ENCODE measurements at regions not wholly inside any gene's neighbourhood (a gene's known extent, or its start where the extent isn't known, plus 50 kb on each side); places are given as distances from the start of the nearest gene placed in this dataset.

GRCh38 chr6:14406614-14407331 lies 289.2 kb downstream of the CD83 start:
- Histone ChIP-seq H3K4me1 (ENCODE audit: control insufficient read depth, insufficient read depth, low read length) (no peaks in the 10 kb centered on the region), H3K27me3 (ENCODE audit: control insufficient read depth, insufficient read depth, low read length) (no peaks in the 10 kb centered on the region; the same call in none of the 2 replicates), H3K36me3 (ENCODE audit: control insufficient read depth, insufficient read depth, low read length) (no peaks in the 10 kb centered on the region), H3K4me3 (ENCODE audit: low read depth in 2 of 2, low read length in 2 of 2) (no peak overlapping the region), H3K9me3 (ENCODE audit: control insufficient read depth, insufficient read depth, low read depth, low read length) (no peaks in the 10 kb centered on the region), H3K27ac (ENCODE audit: low read length) (no peak overlapping the region)
- ATAC-seq (no peak), DNase-seq (ENCODE audit: low read depth, low spot score) (no peak)
- no TSS peak for BruUV-seq (replicated peaks)
- CTCF ChIA-PET = interaction anchor here (0.6 kb wide), 1 partner anchor 13 kb away, joined by 3 read pairs; no protein-coding TSS in a partner anchor
- POLR2A ChIA-PET = no interaction called here
- TF ChIP-seq CTCF (IDR thresholded peaks at IDR 0.05) (no peak), SIN3A (IDR thresholded peaks at IDR 0.05; ENCODE audit: borderline replicate concordance, insufficient read depth, low read depth, low read length) (no peak), REST (IDR thresholded peaks at IDR 0.05; ENCODE audit: insufficient read depth in 1 of 2, low read depth in 2 of 2, low read length in 1 of 2) (no peak), TCF7L2 (IDR thresholded peaks at IDR 0.05; ENCODE audit: low read depth, low read length) (no peak), POLR2AphosphoS5 (IDR thresholded peaks at IDR 0.05; ENCODE audit: low read depth, low read length) (no peak)
- in situ Hi-C loops (cut with HindIII; ENCODE audit: low pct_unique_long_range_greater_than_20kb, low sequenced_read_pairs) (no loop called here), intact Hi-C loops (cut with micrococcal nuclease; ENCODE audit: unreplicated experiment) (no loop called here)

GRCh38 chr6:14408446-14408845 lies 290.9 kb downstream of the CD83 start:
- H3K27me3 ChIP-seq (ENCODE audit: control insufficient read depth, insufficient read depth, low read length) = no peaks in the 10 kb centered on the region; the same call in none of the 2 replicates
- ChIA-PET CTCF (no interaction called here), POLR2A (no interaction called here)
- no peaks in the 10 kb centered on the region for H3K9me3 ChIP-seq (ENCODE audit: control insufficient read depth, insufficient read depth, low read depth, low read length)
- H3K4me1 ChIP-seq (ENCODE audit: control insufficient read depth, insufficient read depth, low read length) = no peaks in the 10 kb centered on the region
- no peaks in the 10 kb centered on the region for H3K36me3 ChIP-seq (ENCODE audit: control insufficient read depth, insufficient read depth, low read length)
- no peak overlapping the region for H3K4me3 ChIP-seq (ENCODE audit: low read depth in 2 of 2, low read length in 2 of 2)
- DNase-seq (ENCODE audit: low read depth, low spot score) (no peak), ATAC-seq (no peak)
- intact Hi-C loops (cut with micrococcal nuclease; ENCODE audit: unreplicated experiment) = no loop called here
- H3K27ac ChIP-seq (ENCODE audit: low read length) = no peak overlapping the region
- in situ Hi-C loops (cut with HindIII; ENCODE audit: low pct_unique_long_range_greater_than_20kb, low sequenced_read_pairs) = no loop called here
- TF ChIP-seq TCF7L2 (IDR thresholded peaks at IDR 0.05; ENCODE audit: low read depth, low read length) (no peak), REST (IDR thresholded peaks at IDR 0.05; ENCODE audit: insufficient read depth in 1 of 2, low read depth in 2 of 2, low read length in 1 of 2) (no peak), SIN3A (IDR thresholded peaks at IDR 0.05; ENCODE audit: borderline replicate concordance, insufficient read depth, low read depth, low read length) (no peak), POLR2AphosphoS5 (IDR thresholded peaks at IDR 0.05; ENCODE audit: low read depth, low read length) (no peak), CTCF (IDR thresholded peaks at IDR 0.05) (no peak)
- BruUV-seq (replicated peaks) = no TSS peak
